Esophagus muscularis mucosa (tissue), 4 donors: ENCODE measurements at regions not wholly inside any gene's neighbourhood (a gene's known extent, or its start where the extent isn't known, plus 50 kb on each side); places are given as distances from the start of the nearest gene placed in this dataset.

ENCODE experiments used
- DNase-seq: peaks from one replicate; pipeline ENCODE4 v3.0.0-alpha.2; 2017; ENCODE audit errors: extremely low spot score
- H3K27ac ChIP-seq, 4 donors: fragments of 200-600 bp; sonication (generic); replicated peaks in 1 of 4; 1 replicate in 3 of 4; 2 replicates in 1 of 4; pipeline ENCODE4 v1.5.1; 2016 to 2019; ENCODE audit warnings: mild to moderate bottlenecking in 1 of 4
- H3K27me3 ChIP-seq, 4 donors: fragments of 200-600 bp; sonication (generic); one replicate each; pipeline versions ENCODE4 v1.5.1 to v1.6.0; 2016 to 2019
- H3K36me3 ChIP-seq, 4 donors: fragments of 200-600 bp; sonication (generic); one replicate each; pipeline ENCODE4 v1.5.1; 2016 to 2019
- H3K4me1 ChIP-seq, 4 donors: fragments of 200-600 bp; sonication (generic); one replicate each; pipeline ENCODE4 v1.5.1; 2016 to 2019
- H3K4me3 ChIP-seq, 4 donors: fragments of 200-600 bp; sonication (generic); 1 replicate in 2 of 4; 2 replicates in 2 of 4; pipeline ENCODE4 v1.5.1; 2016 to 2019; ENCODE audit warnings: mild to moderate bottlenecking in 4 of 4, moderate library complexity in 1 of 4
- H3K9me3 ChIP-seq, 4 donors: fragments of 200-600 bp; sonication (generic); 1 replicate in 3 of 4; 2 replicates in 1 of 4; pipeline ENCODE4 v1.5.1; 2016 to 2019
- EP300 ChIP-seq: sonication (generic); formaldehyde crosslinking; IDR thresholded peaks from one replicate; pipeline ENCODE4 v1.6.1; 2017; ENCODE audit warnings: antibody characterized with exemption
- POLR2A ChIP-seq: fragments of 450-650 bp; IDR thresholded peaks from one replicate; pipeline ENCODE4 v1.6.1; 2017; ENCODE audit warnings: antibody characterized with exemption, moderate library complexity, mild to moderate bottlenecking, low read depth
- POLR2AphosphoS5 ChIP-seq, 2 donors: sonication (generic); formaldehyde crosslinking; IDR thresholded peaks; one replicate each; pipeline ENCODE4 v1.6.1; 2017; ENCODE audit warnings: antibody characterized with exemption in 2 of 2
- WGBS: methylation state at CpG from one replicate; pipeline ENCODE4 v1.1.5; 2018; 5-methylcytosine and 5-hydroxymethylcytosine counted together
- intact Hi-C: fragments of 100-400 bp; cut with DNase I; formaldehyde crosslinking; loops from one replicate; pipeline ENCODE4 v1.15.1; 2023
- TF ChIP-seq, protein P1 (sequence below), 3 experiments: fragments of 200-600 bp in 2 of 3; fragments of 450-650 bp in 1 of 3; sonication (generic) in 2 of 3; IDR thresholded peaks; one replicate each; pipeline ENCODE4 v1.5.1; 2017 to 2019; ENCODE audit warnings: antibody characterized with exemption in 3 of 3, mild to moderate bottlenecking in 2 of 3, moderate library complexity in 1 of 3

DNA sequence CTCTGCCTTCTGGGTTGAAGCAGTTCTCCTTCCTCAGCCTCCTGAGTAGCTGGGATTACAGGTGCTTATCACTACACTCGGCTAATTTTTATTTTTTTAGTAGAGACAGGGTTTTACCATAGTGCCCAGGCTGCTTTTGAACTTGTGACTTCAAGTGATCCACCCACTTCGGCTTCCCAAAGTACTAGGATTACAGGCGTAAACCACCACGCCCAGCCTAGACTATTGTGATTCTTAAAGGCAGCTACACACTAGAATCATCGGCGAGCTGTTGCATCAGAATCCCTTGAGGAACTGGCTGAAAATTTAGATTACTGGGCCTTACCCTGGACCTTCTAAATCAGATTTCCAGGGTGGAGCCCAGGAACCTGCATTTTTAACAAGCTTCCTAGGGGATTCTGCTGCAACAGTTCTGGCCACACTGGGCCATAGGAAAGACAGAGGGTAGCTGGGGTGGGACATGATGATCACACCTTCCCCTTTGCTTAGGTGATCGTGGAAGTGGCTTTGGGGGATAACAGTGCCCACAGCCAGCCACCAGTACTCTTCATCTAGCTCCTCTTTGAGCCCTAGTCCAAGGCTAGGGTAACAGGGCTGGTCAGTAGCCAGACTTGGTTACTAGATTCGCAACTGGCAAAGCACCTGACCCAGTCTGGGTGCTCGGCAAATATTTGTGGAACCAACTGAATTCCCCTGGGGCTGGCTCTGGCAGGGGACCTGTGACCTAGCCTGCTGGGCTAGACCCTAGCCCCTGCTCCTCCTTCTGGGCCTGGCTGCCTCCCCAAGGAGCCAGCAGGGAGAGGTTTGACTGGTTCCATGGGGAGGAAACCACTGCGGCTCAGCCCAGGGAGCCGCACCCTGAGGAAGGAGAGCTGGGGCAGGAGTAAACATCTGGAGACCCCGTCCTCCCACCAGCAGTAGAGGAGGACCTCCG is 67.1 kb upstream of the DUSP5 start:
- no peaks in the 10 kb centered on the region for H3K36me3 ChIP-seq
- no peaks in the 10 kb centered on the region for H3K4me1 ChIP-seq
- TF ChIP-seq, protein P1, sequence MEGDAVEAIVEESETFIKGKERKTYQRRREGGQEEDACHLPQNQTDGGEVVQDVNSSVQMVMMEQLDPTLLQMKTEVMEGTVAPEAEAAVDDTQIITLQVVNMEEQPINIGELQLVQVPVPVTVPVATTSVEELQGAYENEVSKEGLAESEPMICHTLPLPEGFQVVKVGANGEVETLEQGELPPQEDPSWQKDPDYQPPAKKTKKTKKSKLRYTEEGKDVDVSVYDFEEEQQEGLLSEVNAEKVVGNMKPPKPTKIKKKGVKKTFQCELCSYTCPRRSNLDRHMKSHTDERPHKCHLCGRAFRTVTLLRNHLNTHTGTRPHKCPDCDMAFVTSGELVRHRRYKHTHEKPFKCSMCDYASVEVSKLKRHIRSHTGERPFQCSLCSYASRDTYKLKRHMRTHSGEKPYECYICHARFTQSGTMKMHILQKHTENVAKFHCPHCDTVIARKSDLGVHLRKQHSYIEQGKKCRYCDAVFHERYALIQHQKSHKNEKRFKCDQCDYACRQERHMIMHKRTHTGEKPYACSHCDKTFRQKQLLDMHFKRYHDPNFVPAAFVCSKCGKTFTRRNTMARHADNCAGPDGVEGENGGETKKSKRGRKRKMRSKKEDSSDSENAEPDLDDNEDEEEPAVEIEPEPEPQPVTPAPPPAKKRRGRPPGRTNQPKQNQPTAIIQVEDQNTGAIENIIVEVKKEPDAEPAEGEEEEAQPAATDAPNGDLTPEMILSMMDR (IDR thresholded peaks at IDR 0.05): no peak
- TF ChIP-seq POLR2AphosphoS5 (IDR thresholded peaks at IDR 0.05) (no peak), POLR2A (no peak), EP300 (no peak)
- intact Hi-C loops: no loop called here
- no peaks in the 10 kb centered on the region for H3K27me3 ChIP-seq
- no peak overlapping the region for H3K4me3 ChIP-seq
- no peak overlapping the region for H3K27ac ChIP-seq
- H3K9me3 ChIP-seq: no peaks in the 10 kb centered on the region
- 83% methylated on average over 9 of the region's 13 CpGs for WGBS
- DNase-seq: no peak

DNA sequence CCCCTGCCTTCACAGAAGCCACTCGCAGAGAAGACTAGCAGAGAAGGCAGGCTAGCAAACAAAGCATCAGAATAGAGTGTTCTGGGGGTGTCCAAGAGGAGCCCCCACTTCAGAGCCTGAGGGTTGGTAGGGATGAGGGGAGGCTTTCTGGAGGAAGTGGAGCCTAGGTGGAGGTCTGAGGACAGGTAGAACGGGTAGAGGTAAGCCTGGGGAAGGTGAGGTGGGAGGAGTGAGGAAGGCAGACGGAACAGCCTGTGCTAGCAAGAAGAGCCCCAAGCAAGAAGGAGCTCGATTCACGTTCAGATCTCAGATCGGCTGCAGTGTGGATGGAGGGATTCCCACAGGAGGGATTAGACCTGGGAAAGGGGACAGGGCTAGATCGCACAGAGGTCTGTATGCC is 66.0 kb upstream of the DUSP5 start:
- Histone ChIP-seq H3K27ac (no peak overlapping the region), H3K9me3 (no peaks in the 10 kb centered on the region), H3K4me3 (no peak overlapping the region), H3K27me3 (no peaks in the 10 kb centered on the region), H3K36me3 (no peaks in the 10 kb centered on the region), H3K4me1 (no peaks in the 10 kb centered on the region)
- TF ChIP-seq EP300 (no peak), POLR2A (no peak), POLR2AphosphoS5 (IDR thresholded peaks at IDR 0.05) (no peak)
- TF ChIP-seq, protein P1 (IDR thresholded peaks at IDR 0.05): no peak
- WGBS: 86% methylated on average over 7 of the region's 7 CpGs
- intact Hi-C loops: no loop called here
- DNase-seq: no peak

DNA sequence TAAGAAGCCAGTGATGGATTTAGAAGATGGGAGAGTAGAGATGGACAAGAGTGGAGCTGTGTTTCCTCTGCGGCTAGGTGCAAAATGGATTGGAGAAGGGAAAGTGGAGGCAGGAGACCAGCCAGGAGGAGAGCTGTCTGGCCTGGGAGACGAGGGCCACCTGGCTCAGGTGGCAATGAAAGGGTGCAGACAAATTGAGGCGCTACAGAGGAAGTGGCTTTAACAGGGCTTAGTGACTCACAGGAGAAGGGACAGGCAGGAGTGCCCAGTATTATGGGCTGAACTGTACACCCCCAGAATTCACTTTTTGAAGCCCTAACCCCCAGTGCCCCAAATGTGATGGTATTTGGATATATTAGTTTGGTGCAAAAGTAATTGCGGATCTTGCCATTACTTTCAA is 65.6 kb upstream of the DUSP5 start:
- no peaks in the 10 kb centered on the region for H3K9me3 ChIP-seq

DNA sequence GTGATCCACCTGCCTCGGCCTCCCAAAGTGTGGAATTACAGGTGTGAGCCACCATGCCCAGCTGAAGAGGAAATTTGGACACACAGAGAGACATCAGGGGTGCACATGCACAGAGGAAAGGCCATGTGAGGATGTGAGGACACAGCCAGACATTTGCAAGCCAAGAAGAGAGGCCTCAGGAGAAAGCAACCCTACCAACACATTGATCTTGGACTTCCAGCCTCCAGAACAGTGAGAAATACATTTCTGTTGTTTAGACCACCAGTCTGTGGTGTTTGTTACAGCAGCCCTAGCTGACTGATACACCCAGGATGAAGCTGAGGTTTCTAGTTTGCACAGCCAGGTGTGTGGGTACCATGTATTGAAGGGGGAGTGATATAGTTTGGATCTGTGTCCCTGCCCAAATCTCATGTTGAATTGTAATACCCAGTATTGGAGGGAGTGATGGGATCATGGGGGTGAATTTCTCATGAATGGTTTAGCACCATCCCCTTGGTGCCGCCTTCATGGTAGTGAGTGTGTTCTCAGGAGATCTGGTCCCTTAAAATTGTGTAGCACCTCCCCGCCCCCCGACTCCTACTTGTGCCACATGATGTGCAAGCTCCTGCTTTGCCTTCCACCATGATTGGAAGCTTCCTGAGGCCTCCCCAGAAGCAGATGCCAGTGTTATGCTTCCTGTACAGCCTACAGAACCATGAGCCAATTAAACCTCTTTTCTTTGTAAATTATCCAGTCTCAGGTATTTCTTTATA is 64.7 kb upstream of the DUSP5 start:
- Histone ChIP-seq H3K4me3 (no peak overlapping the region), H3K36me3 (no peaks in the 10 kb centered on the region), H3K9me3 (no peaks in the 10 kb centered on the region), H3K27ac (no peak overlapping the region), H3K4me1 (no peaks in the 10 kb centered on the region), H3K27me3 (no peaks in the 10 kb centered on the region)
- no peak for DNase-seq
- 98% methylated on average over 4 of the region's 4 CpGs for WGBS
- TF ChIP-seq POLR2A (no peak), EP300 (no peak), POLR2AphosphoS5 (IDR thresholded peaks at IDR 0.05) (no peak)
- TF ChIP-seq, protein P1 (IDR thresholded peaks at IDR 0.05): no peak
- intact Hi-C loops: no loop called here

More for the DNA sequence above, 65.6 kb upstream of the DUSP5 start:
- Histone ChIP-seq H3K4me3 (no peak overlapping the region), H3K27me3 (no peaks in the 10 kb centered on the region), H3K27ac (no peak overlapping the region), H3K36me3 (no peaks in the 10 kb centered on the region), H3K4me1 (no peaks in the 10 kb centered on the region)
- 85% methylated on average over 4 of the region's 4 CpGs for WGBS
- TF ChIP-seq, protein P1 (IDR thresholded peaks at IDR 0.05): no peak
- no peak for TF ChIP-seq POLR2A
- TF ChIP-seq EP300: no peak
- no peak for TF ChIP-seq POLR2AphosphoS5 (IDR thresholded peaks at IDR 0.05)
- DNase-seq: no peak
- intact Hi-C loops: no loop called here
